H1 (cell line): ENCODE measurements at regions not wholly inside any gene's neighbourhood (a gene's known extent, or its start where the extent isn't known, plus 50 kb on each side); places are given as distances from the start of the nearest gene placed in this dataset.

Experiments
- CEBPB ChIP-seq: IDR thresholded peaks from 2 replicates; pipeline ENCODE4 v1.6.1; 2012; ENCODE audit warnings: low read depth, low read length
- CTCF ChIP-seq, 3 experiments: IDR thresholded peaks; 1 replicate in 2 of 3; 2 replicates in 1 of 3; pipeline versions ENCODE4 v1.5.1 to v1.6.1; 2011; ENCODE audit warnings: low read length in 3 of 3, mild to moderate bottlenecking in 3 of 3, inconsistent platforms in 2 of 3, low read depth in 1 of 3, moderate library complexity in 1 of 3; ENCODE audit not compliant: insufficient read depth in 1 of 3; ENCODE audit errors: control extremely low read depth in 1 of 3
- E2F6 ChIP-seq: IDR thresholded peaks from 2 replicates; pipeline ENCODE4 v1.6.1; 2012; ENCODE audit warnings: inconsistent platforms
- EZH2 ChIP-seq: fragments of 200-600 bp; sonication (generic); IDR thresholded peaks from 2 replicates; pipeline ENCODE4 v1.7.1; 2012; ENCODE audit warnings: low read depth, mild to moderate bottlenecking, moderate library complexity, low read length, inconsistent platforms; ENCODE audit not compliant: severe bottlenecking
- GABPA ChIP-seq: IDR thresholded peaks from 2 replicates; pipeline ENCODE4 v1.6.1; 2011; ENCODE audit warnings: mild to moderate bottlenecking, low read length, moderate library complexity, borderline replicate concordance; ENCODE audit not compliant: insufficient read depth
- POLR2A ChIP-seq, 2 experiments: IDR thresholded peaks; 1 replicate in 1 of 2; 2 replicates in 1 of 2; pipeline ENCODE4 v1.6.1; 2011; ENCODE audit warnings: low read depth in 2 of 2, low read length in 2 of 2, mild to moderate bottlenecking in 2 of 2; ENCODE audit errors: control extremely low read depth in 1 of 2
- POLR2AphosphoS5 ChIP-seq: IDR thresholded peaks from 2 replicates; pipeline ENCODE4 v1.6.1; 2011; ENCODE audit warnings: low read depth, low read length
- RFX5 ChIP-seq: IDR thresholded peaks from 2 replicates; pipeline ENCODE4 v1.6.1; 2011; ENCODE audit warnings: low read depth, low read length, improper control_type of control experiment, borderline replicate concordance
- SRF ChIP-seq: IDR thresholded peaks from 2 replicates; pipeline ENCODE4 v1.6.1; 2011; ENCODE audit warnings: mild to moderate bottlenecking, low read depth, low read length, moderate library complexity
- TAF1 ChIP-seq: IDR thresholded peaks from 2 replicates; pipeline ENCODE4 v1.6.1; 2011; ENCODE audit warnings: mild to moderate bottlenecking, low read depth, low read length

- no peak for TF ChIP-seq CTCF (IDR thresholded peaks at IDR 0.05; ENCODE audit: control extremely low read depth in 1 of 3, insufficient read depth in 1 of 3, low read depth in 1 of 3, low read length in 3 of 3)
- TF ChIP-seq GABPA, result no peak
- TF ChIP-seq EZH2, result no peak
- no peak for TF ChIP-seq CEBPB
- no peak for TF ChIP-seq POLR2A (IDR thresholded peaks at IDR 0.05; ENCODE audit: control extremely low read depth in 1 of 2, low read depth in 2 of 2, low read length in 2 of 2)
- no peak for TF ChIP-seq RFX5
- TF ChIP-seq POLR2AphosphoS5, result no peak
- no peak for TF ChIP-seq SRF
- no peak for TF ChIP-seq TAF1
- TF ChIP-seq E2F6, result no peak
Observed at GRCh38 chr2:45211636-45212035, 202.4 kb upstream of the SIX2 start.
